IMR-90 (cell line): ENCODE measurements at regions not wholly inside any gene's neighbourhood (a gene's known extent, or its start where the extent isn't known, plus 50 kb on each side); places are given as distances from the start of the nearest gene placed in this dataset.
"Not testable (repeated sequence)": the region's sequence is repeated elsewhere in the genome, so short reads cannot be mapped to it uniquely, and the experiment has no call there.

Source experiments
- ATAC-seq: fragments of 200-7000 bp; cut with Tn5 transposase; 2 replicates; pipeline ENCODE4 v1.9.1; 2020; ENCODE audit warnings: low read depth, mild to moderate bottlenecking, moderate library complexity
- BruUV-seq: library from RNA; stranded (reverse); fragments of 400-500 nt; replicated peaks from 2 replicates; lab custom pipeline; 2021; lab: Mats Ljungman, UMichigan
- CTCF ChIA-PET: fragments of 300-600 bp; formaldehyde crosslinking; extraction: SDS; loops from one replicate; lab custom pipeline; 2021; ENCODE audit warnings: antibody characterized with exemption; lab: Yijun Ruan, JAX
- POLR2A ChIA-PET: fragments of 300-600 bp; sonication (Branson Sonifier 250); formaldehyde crosslinking; loops from one replicate; lab custom pipeline; 2022; ENCODE audit warnings: antibody characterized with exemption; ENCODE audit not compliant: unreplicated experiment; lab: Charles Lee
- DNase-seq: peaks from one replicate; pipeline ENCODE4 v3.0.0; 2013
- H2AFZ ChIP-seq: replicated peaks from 2 replicates; pipeline ENCODE3; 2013; ENCODE audit warnings: low read length, mild to moderate bottlenecking; ENCODE audit not compliant: poor library complexity
- H2AK5ac ChIP-seq: 2 replicates; pipeline ENCODE4 v1.6.1; 2013; ENCODE audit warnings: low read depth, low read length, inconsistent platforms
- H2AK9ac ChIP-seq: replicated peaks from 2 replicates; pipeline ENCODE3; 2013; ENCODE audit warnings: mild to moderate bottlenecking, low read depth, low read length, moderate library complexity; ENCODE audit not compliant: poor library complexity
- H2BK120ac ChIP-seq: 2 replicates; pipeline ENCODE4 v1.6.1; 2013; ENCODE audit warnings: low read depth, low read length, inconsistent platforms
- H2BK15ac ChIP-seq: 3 replicates; pipeline ENCODE4 v1.6.1; 2013; ENCODE audit warnings: low read depth, low read length, inconsistent platforms
- H2BK20ac ChIP-seq: 2 replicates; pipeline ENCODE4 v1.6.1; 2013; ENCODE audit warnings: low read depth, mild to moderate bottlenecking, inconsistent platforms, low read length, moderate library complexity
- H2BK5ac ChIP-seq: 2 replicates; pipeline ENCODE4 v1.6.1; 2013; ENCODE audit warnings: mild to moderate bottlenecking, low read depth, low read length, inconsistent platforms; ENCODE audit not compliant: poor library complexity, severe bottlenecking
- H3K14ac ChIP-seq: replicated peaks from 2 replicates; pipeline ENCODE4 v1.6.1; 2013; ENCODE audit warnings: low read depth, low read length, inconsistent platforms
- H3K18ac ChIP-seq: 2 replicates; pipeline ENCODE4 v1.6.1; 2013; ENCODE audit warnings: low read depth, low read length, control low read depth
- H3K23ac ChIP-seq: 2 replicates; pipeline ENCODE4 v1.6.1; 2013; ENCODE audit warnings: low read depth, low read length, inconsistent platforms
- H3K27ac ChIP-seq: 2 replicates; pipeline ENCODE4 v1.5.1; 2013; ENCODE audit warnings: mild to moderate bottlenecking, control low read depth, low read length; ENCODE audit not compliant: insufficient read depth
- H3K27me3 ChIP-seq: 2 replicates; pipeline ENCODE4 v1.6.1; 2013; ENCODE audit warnings: low read length; ENCODE audit not compliant: control insufficient read depth, insufficient read depth
- H3K36me3 ChIP-seq: 2 replicates; pipeline ENCODE4 v1.6.1; 2013; ENCODE audit warnings: low read length, mixed read lengths; ENCODE audit not compliant: control insufficient read depth, insufficient read depth
- H3K4ac ChIP-seq: 2 replicates; pipeline ENCODE4 v1.6.1; 2013; ENCODE audit warnings: low read depth, low read length, inconsistent platforms
- H3K4me1 ChIP-seq: 2 replicates; pipeline ENCODE4 v1.6.1; 2013; ENCODE audit warnings: low read length, mixed read lengths; ENCODE audit not compliant: control insufficient read depth, insufficient read depth
- H3K4me2 ChIP-seq: 2 replicates; pipeline ENCODE4 v1.6.1; 2013; ENCODE audit warnings: low read depth, mild to moderate bottlenecking, control low read depth, low read length, moderate library complexity
- H3K4me3 ChIP-seq: 2 replicates; pipeline ENCODE4 v1.5.1; 2013; ENCODE audit warnings: low read depth, mild to moderate bottlenecking, control low read depth, low read length, moderate library complexity; ENCODE audit not compliant: insufficient read depth
- H3K56ac ChIP-seq: 2 replicates; pipeline ENCODE4 v1.6.1; 2013; ENCODE audit warnings: low read length, inconsistent platforms; ENCODE audit not compliant: insufficient read depth; ENCODE audit errors: extremely low read depth
- H3K79me1 ChIP-seq, 2 experiments: 2 replicates each; pipeline ENCODE4 v1.6.1; 2013; ENCODE audit warnings: low read length in 2 of 2, inconsistent platforms in 1 of 2, low read depth in 1 of 2
- H3K9ac ChIP-seq: 2 replicates; pipeline ENCODE4 v1.6.1; 2013; ENCODE audit warnings: low read depth, low read length, control low read depth
- H3K9me1 ChIP-seq: 2 replicates; pipeline ENCODE4 v1.6.1; 2013; ENCODE audit warnings: low read length, inconsistent platforms; ENCODE audit not compliant: insufficient read depth
- H3K9me3 ChIP-seq: 2 replicates; pipeline ENCODE4 v1.6.1; 2013; ENCODE audit warnings: low read length; ENCODE audit not compliant: control insufficient read depth, insufficient read depth
- H4K20me1 ChIP-seq: 2 replicates; pipeline ENCODE4 v1.6.1; 2013; ENCODE audit warnings: low read length, inconsistent platforms; ENCODE audit not compliant: insufficient read depth
- H4K5ac ChIP-seq: 2 replicates; pipeline ENCODE4 v1.6.1; 2013; ENCODE audit warnings: mild to moderate bottlenecking, low read depth, low read length, control low read depth
- H4K8ac ChIP-seq, 2 experiments: 2 replicates each; pipeline ENCODE4 v1.6.1; 2013; ENCODE audit warnings: low read depth in 2 of 2, low read length in 2 of 2, control low read depth in 1 of 2, inconsistent platforms in 1 of 2
- H4K91ac ChIP-seq: 2 replicates; pipeline ENCODE4 v1.6.1; 2013; ENCODE audit warnings: low read depth, low read length, inconsistent platforms; ENCODE audit not compliant: insufficient read depth
- CEBPB ChIP-seq: IDR thresholded peaks from 2 replicates; pipeline ENCODE4 v1.6.1; 2012; ENCODE audit warnings: low read depth, low read length, improper control_type of control experiment
- POLR2A ChIP-seq: IDR thresholded peaks from 2 replicates; pipeline ENCODE4 v1.6.1; 2012; ENCODE audit warnings: mild to moderate bottlenecking, low read depth, low read length
- RCOR1 ChIP-seq: IDR thresholded peaks from 2 replicates; pipeline ENCODE4 v1.6.1; 2012; ENCODE audit warnings: mild to moderate bottlenecking, low read length, improper control_type of control experiment; ENCODE audit not compliant: insufficient replicate concordance
- SMC3 ChIP-seq: fragments of 150-350 bp; IDR thresholded peaks from 2 replicates; pipeline ENCODE4 v1.6.1; 2016; ENCODE audit warnings: low read depth, mild to moderate bottlenecking, antibody characterized with exemption, low read length, moderate library complexity
- WGBS, 2 experiments: methylation state at CpG; one replicate each; pipeline versions ENCODE4 v1.1.5 to v1.1.7; 2013; ENCODE audit warnings: missing lambda C conversion rate in 2 of 2; ENCODE audit not compliant: insufficient read length in 1 of 2; ENCODE audit errors: extremely low coverage in 2 of 2; 5-methylcytosine and 5-hydroxymethylcytosine counted together
- dilution Hi-C: fragments of 300-500 bp; cut with HindIII; formaldehyde crosslinking; loops from one replicate; pipeline ENCODE4 v1.14.3; 2018; ENCODE audit warnings: low sequenced_read_pairs; ENCODE audit not compliant: unreplicated experiment
- in situ Hi-C: fragments of 300-500 bp; cut with MboI; formaldehyde crosslinking; loops from 3 replicates; pipeline ENCODE4 v1.14.3; 2019; ENCODE audit warnings: low sequenced_read_pairs, inconsistent platforms, mixed read lengths
- intact Hi-C: fragments of 100-400 bp; cut with micrococcal nuclease; formaldehyde crosslinking; loops from 2 replicates; pipeline ENCODE4 v1.10.0; 2022

GRCh38 chr7:79761876-79762429 is 308.5 kb upstream of the MAGI2 start:
- H2BK120ac ChIP-seq, result no peak overlapping the region
- no peak overlapping the region for H3K9ac ChIP-seq
- no peak overlapping the region for H2BK15ac ChIP-seq
- no peaks in the 10 kb centered on the region for H4K20me1 ChIP-seq
- no peaks in the 10 kb centered on the region for H3K9me1 ChIP-seq
- H3K4me1 ChIP-seq, result no peaks in the 10 kb centered on the region
- intact Hi-C loops, result no loop called here
- no peak overlapping the region for H4K91ac ChIP-seq
- H3K9me3 ChIP-seq, result no peaks in the 10 kb centered on the region
- no peak overlapping the region for H2BK20ac ChIP-seq
- no peak overlapping the region for H3K4me3 ChIP-seq
- ChIA-PET POLR2A (no interaction called here), CTCF (no interaction called here)
- H3K27me3 ChIP-seq, result no peaks in the 10 kb centered on the region
- dilution Hi-C loops, result no loop called here
- H3K18ac ChIP-seq, result no peak overlapping the region
- DNase-seq (no peak), ATAC-seq (no peak)
- H2AFZ ChIP-seq, result no peak overlapping the region
- no peak overlapping the region for H2AK9ac ChIP-seq
- BruUV-seq, result no TSS peak
- TF ChIP-seq POLR2A, result no peak
- no peak for TF ChIP-seq CEBPB
- TF ChIP-seq SMC3, result no peak
- no peak for TF ChIP-seq RCOR1
- no peaks in the 10 kb centered on the region for H3K79me1 ChIP-seq
- H3K27ac ChIP-seq, result no peak overlapping the region
- no peaks in the 10 kb centered on the region for H3K36me3 ChIP-seq
- H3K4ac ChIP-seq, result no peak overlapping the region
- H3K14ac ChIP-seq, result no peak overlapping the region
- no peak overlapping the region for H3K4me2 ChIP-seq
- no peak overlapping the region; the same call in 1 of the 2 replicates for H3K23ac ChIP-seq
- H4K5ac ChIP-seq, result no peak overlapping the region
- no peak overlapping the region for H2BK5ac ChIP-seq
- H3K56ac ChIP-seq, result no peak overlapping the region
- WGBS, 2 experiments, result 100% methylated on average over 1 of the region's 2 CpGs; no CpG with 5 or more reads in 1 of the 2 experiments
- in situ Hi-C loops, result no loop called here
- no peak overlapping the region for H2AK5ac ChIP-seq
- H4K8ac ChIP-seq, result no peak overlapping the region

- H2BK120ac ChIP-seq, H3K4me3 ChIP-seq, H2AFZ ChIP-seq, H3K9me3 ChIP-seq, H2BK20ac ChIP-seq, dilution Hi-C loops, H2AK9ac ChIP-seq, in situ Hi-C loops, H3K36me3 ChIP-seq, BruUV-seq, H3K4ac ChIP-seq, DNase-seq, H3K27ac ChIP-seq, H4K5ac ChIP-seq, H3K4me2 ChIP-seq, H3K9me1 ChIP-seq, CTCF ChIA-PET, H2BK5ac ChIP-seq, H3K56ac ChIP-seq, H4K8ac ChIP-seq, intact Hi-C loops, H3K18ac ChIP-seq, H3K14ac ChIP-seq, H4K91ac ChIP-seq, POLR2A ChIA-PET, H3K4me1 ChIP-seq, H3K23ac ChIP-seq, H3K27me3 ChIP-seq, H2AK5ac ChIP-seq, H2BK15ac ChIP-seq, H3K9ac ChIP-seq, H4K20me1 ChIP-seq, ATAC-seq, H3K79me1 ChIP-seq: not testable (repeated sequence)
- no CpG with 5 or more reads among the region's 8 CpGs for WGBS, 2 experiments
These were observed 297.5 kb upstream of the MAGI2 start for GRCh38 chr7:79750941-79751340.
